Upper lobe of left lung (tissue), 6 donors: ENCODE measurements at regions not wholly inside any gene's neighbourhood (a gene's known extent, or its start where the extent isn't known, plus 50 kb on each side); places are given as distances from the start of the nearest gene placed in this dataset.
"Not testable (repeated sequence)": the region's sequence is repeated elsewhere in the genome, so short reads cannot be mapped to it uniquely, and the experiment has no call there.

Source experiments
- ATAC-seq, 2 donors: fragments of 200-7000 bp; cut with Tn5 transposase; one replicate each; pipeline ENCODE4 v1.9.1; 2022; ENCODE audit warnings: mild to moderate bottlenecking in 2 of 2, moderate library complexity in 2 of 2; ENCODE audit not compliant: low FRiP score in 2 of 2
- DNase-seq, 2 donors: peaks; one replicate each; pipeline ENCODE4 v3.0.0-alpha.2; 2019 to 2020
- H3K27ac ChIP-seq, 4 donors: fragments of 200-600 bp; sonication (generic); one replicate each; pipeline ENCODE4 v1.5.1; 2016 to 2019
- H3K27me3 ChIP-seq, 4 donors: fragments of 200-600 bp; sonication (generic); one replicate each; pipeline ENCODE4 v1.5.1; 2017 to 2019
- H3K36me3 ChIP-seq, 4 donors: fragments of 200-600 bp; sonication (generic); one replicate each; pipeline ENCODE4 v1.5.1; 2016 to 2019
- H3K4me1 ChIP-seq, 4 donors: fragments of 200-600 bp; sonication (generic); one replicate each; pipeline ENCODE4 v1.5.1; 2018 to 2019
- H3K4me3 ChIP-seq, 4 donors: fragments of 200-600 bp; sonication (generic); one replicate each; pipeline ENCODE4 v1.5.1; 2017 to 2019; ENCODE audit warnings: mild to moderate bottlenecking in 2 of 4, moderate library complexity in 1 of 4
- H3K9me3 ChIP-seq, 4 donors: fragments of 200-600 bp; sonication (generic); one replicate each; pipeline ENCODE4 v1.5.1; 2018 to 2019
- CTCF ChIP-seq, 6 experiments: fragments of 450-650 bp in 4 of 6; fragments of 200-600 bp in 2 of 6; sonication (generic) in 2 of 6; IDR thresholded peaks; one replicate each; pipeline ENCODE4 v1.5.1; 2016 to 2019; ENCODE audit warnings: antibody characterized with exemption in 6 of 6
- EP300 ChIP-seq, 4 donors: sonication (generic); formaldehyde crosslinking; IDR thresholded peaks; one replicate each; pipeline ENCODE4 v1.5.1; 2017; ENCODE audit warnings: antibody characterized with exemption in 4 of 4, control low read depth in 2 of 4
- POLR2A ChIP-seq, 4 donors: fragments of 450-650 bp; IDR thresholded peaks; one replicate each; pipeline ENCODE4 v1.5.1; 2016 to 2017; ENCODE audit warnings: antibody characterized with exemption in 4 of 4, mild to moderate bottlenecking in 2 of 4
- POLR2AphosphoS5 ChIP-seq, 2 donors: sonication (generic); formaldehyde crosslinking; IDR thresholded peaks; one replicate each; pipeline ENCODE4 v1.5.1; 2017; ENCODE audit warnings: antibody characterized with exemption in 2 of 2
- WGBS, 2 donors: methylation state at CpG; one replicate each; pipeline ENCODE4 v1.1.5; 2017 to 2018; 5-methylcytosine and 5-hydroxymethylcytosine counted together
- donor health status: DM: no; HTN: no; CAD: no; lungs with moderate emphysema.
- donor health status: DM: no; HTN: yes; CAD: no; lungs with severe emphysema.

- H3K4me1 ChIP-seq = peaks cover 11 to 19% (median 15%) of the 10 kb centered on the region in 4 donors
- TF ChIP-seq POLR2A (IDR thresholded peaks at IDR 0.05) = no peak
- no peak for TF ChIP-seq EP300 (IDR thresholded peaks at IDR 0.05)
- H3K36me3 ChIP-seq = peaks cover 0 to 4% (median 0%) of the 10 kb centered on the region in 4 donors
- H3K27me3 ChIP-seq = no peaks in the 10 kb centered on the region
- DNase-seq (no peak), ATAC-seq (no peak)
- WGBS, 2 donors = 83 to 95% methylated on average over 2 of the region's 2 CpGs
- no peaks in the 10 kb centered on the region for H3K9me3 ChIP-seq
- no peak overlapping the region for H3K27ac ChIP-seq
- no peak overlapping the region for H3K4me3 ChIP-seq
Observed at GRCh38 chr2:174678395-174678794, 80.8 kb upstream of the WIPF1 start.

- H3K36me3 ChIP-seq = peaks cover 0 to 8% (median 0%) of the 10 kb centered on the region in 4 donors
- no peak for ATAC-seq
- 85 to 89% methylated on average over 5 of the region's 5 CpGs for WGBS, 2 donors
- H3K4me1 ChIP-seq = peaks cover 0 to 5% (median 0%) of the 10 kb centered on the region in 4 donors
- TF ChIP-seq EP300 (IDR thresholded peaks at IDR 0.05) (no peak), CTCF (IDR thresholded peaks at IDR 0.05) (no peak), POLR2AphosphoS5 (IDR thresholded peaks at IDR 0.05) (no peak), POLR2A (IDR thresholded peaks at IDR 0.05) (no peak)
- H3K9me3 ChIP-seq = peaks cover 0 to 8% (median 5%) of the 10 kb centered on the region in 4 donors
- DNase-seq = no peak
- H3K4me3 ChIP-seq = no peak overlapping the region
- no peaks in the 10 kb centered on the region for H3K27me3 ChIP-seq
- no peak overlapping the region for H3K27ac ChIP-seq
Observed at GRCh38 chr2:174675615-174676014, 78.0 kb upstream of the WIPF1 start.

- no peak overlapping the region for H3K27ac ChIP-seq
- no peaks in the 10 kb centered on the region for H3K27me3 ChIP-seq
- no peaks in the 10 kb centered on the region for H3K4me1 ChIP-seq
- 86 to 90% methylated on average over 3 of the region's 3 CpGs for WGBS, 2 donors
- ATAC-seq = no peak
- TF ChIP-seq POLR2A (IDR thresholded peaks at IDR 0.05) (no peak), EP300 (IDR thresholded peaks at IDR 0.05) (no peak), POLR2AphosphoS5 (IDR thresholded peaks at IDR 0.05) (no peak), CTCF (IDR thresholded peaks at IDR 0.05) (no peak)
- H3K36me3 ChIP-seq = peaks cover 0 to 8% (median 0%) of the 10 kb centered on the region in 4 donors
- H3K9me3 ChIP-seq = peaks cover 0 to 8% (median 5%) of the 10 kb centered on the region in 4 donors
- no peak overlapping the region for H3K4me3 ChIP-seq
- DNase-seq = no peak
Observed at GRCh38 chr2:174673876-174674275, 76.3 kb upstream of the WIPF1 start.

GRCh38 chr2:174673440-174673839 is 75.8 kb upstream of the WIPF1 start:
- H3K27me3 ChIP-seq = no peaks in the 10 kb centered on the region
- H3K9me3 ChIP-seq = peaks cover 0 to 8% (median 5%) of the 10 kb centered on the region in 4 donors
- DNase-seq = no peak
- TF ChIP-seq CTCF (IDR thresholded peaks at IDR 0.05) = no peak
- TF ChIP-seq POLR2A (IDR thresholded peaks at IDR 0.05) = no peak
- TF ChIP-seq EP300 (IDR thresholded peaks at IDR 0.05) = no peak
- no peak for TF ChIP-seq POLR2AphosphoS5 (IDR thresholded peaks at IDR 0.05)
- no peak overlapping the region for H3K27ac ChIP-seq
- H3K4me3 ChIP-seq = no peak overlapping the region
- no peak for ATAC-seq
- 94% methylated on average over 7 of the region's 7 CpGs for WGBS, 2 donors
- no peaks in the 10 kb centered on the region for H3K4me1 ChIP-seq
- H3K36me3 ChIP-seq = peaks cover 0 to 8% (median 0%) of the 10 kb centered on the region in 4 donors

GRCh38 chr2:174671532-174671931 is 73.9 kb upstream of the WIPF1 start:
- H3K4me3 ChIP-seq, H3K27me3 ChIP-seq, H3K27ac ChIP-seq, H3K36me3 ChIP-seq, DNase-seq, ATAC-seq, H3K9me3 ChIP-seq: not testable (repeated sequence)
- WGBS, 2 donors = 96 to 97% methylated on average over 10 of the region's 10 CpGs
- H3K4me1 ChIP-seq = peaks cover 0 to 13% (median 9%) of the 10 kb centered on the region in 4 donors

- Histone ChIP-seq H3K9me3 (peaks cover 0 to 8% (median 5%) of the 10 kb centered on the region in 4 donors), H3K4me1 (peaks cover 5 to 21% (median 9%) of the 10 kb centered on the region in 4 donors), H3K27me3 (no peaks in the 10 kb centered on the region), H3K4me3 (no peak overlapping the region), H3K27ac (no peak overlapping the region), H3K36me3 (peaks cover 0 to 5% (median 0%) of the 10 kb centered on the region in 4 donors)
- no peak for ATAC-seq
- no peak for DNase-seq
- TF ChIP-seq POLR2AphosphoS5 (IDR thresholded peaks at IDR 0.05) (no peak), EP300 (IDR thresholded peaks at IDR 0.05) (no peak), CTCF (IDR thresholded peaks at IDR 0.05) (no peak), POLR2A (IDR thresholded peaks at IDR 0.05) (no peak)
- WGBS, 2 donors = 88 to 98% methylated on average over 4 of the region's 4 CpGs
Observed at GRCh38 chr2:174670446-174670845, 72.8 kb upstream of the WIPF1 start.
